ENCODE measurements at regions not wholly inside any gene's neighbourhood (a gene's known extent, or its start where the extent isn't known, plus 50 kb on each side); places are given as distances from the start of the nearest gene placed in this dataset.

DNA sequence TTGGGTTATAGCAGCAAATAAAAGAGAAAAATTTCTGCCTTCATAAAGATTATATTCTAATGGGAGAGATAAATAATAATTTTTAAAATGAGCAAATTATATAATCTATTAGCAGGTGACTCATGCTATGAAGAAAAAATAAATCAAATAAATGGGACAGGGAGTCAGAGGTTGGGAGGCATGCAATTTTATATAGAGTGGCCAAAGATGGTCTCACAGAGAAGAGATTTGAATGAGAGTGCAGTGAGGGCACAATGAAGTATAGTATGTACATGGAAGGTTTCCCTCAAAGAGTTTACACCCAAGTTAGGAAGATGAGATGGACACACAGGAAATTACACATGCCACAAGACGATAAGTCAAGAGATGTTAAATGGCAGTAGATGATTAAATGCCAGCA, 369.4 kb downstream of the TXNL1 start:
- TF ChIP-seq ZNF274 (IDR thresholded peaks at IDR 0.05; ENCODE audit: low read depth, low read length) (no peak), SUZ12 (IDR thresholded peaks at IDR 0.05; ENCODE audit: extremely low read depth, insufficient read depth, insufficient read length) (no peak), YY1 (IDR thresholded peaks at IDR 0.05; ENCODE audit: insufficient read depth, insufficient read length) (no peak)
